K562 (cell line): ENCODE measurements at regions not wholly inside any gene's neighbourhood (a gene's known extent, or its start where the extent isn't known, plus 50 kb on each side); places are given as distances from the start of the nearest gene placed in this dataset.

ENCODE experiments used
- CTCF ChIP-seq, 3 experiments: IDR thresholded peaks in 2 of 3; conservative IDR thresholded peaks in 1 of 3; 2 replicates each; pipeline ENCODE4 v1.5.1; 2011 to 2012; ENCODE audit warnings: low read length in 3 of 3, mild to moderate bottlenecking in 3 of 3, control low read depth in 2 of 3, improper control_type of control experiment in 1 of 3, inconsistent platforms in 1 of 3, low read depth in 1 of 3, mixed read lengths in 1 of 3, moderate library complexity in 1 of 3; ENCODE audit not compliant: insufficient read depth in 2 of 3
- FOXM1 ChIP-seq, 2 experiments: fragments of 450-650 bp in 1 of 2; sonication (generic) in 1 of 2; formaldehyde crosslinking in 1 of 2; IDR thresholded peaks; 2 replicates each; pipeline versions ENCODE4 v1.6.1 to v1.9.0; 2017 to 2022; ENCODE audit warnings: low read depth in 2 of 2, mild to moderate bottlenecking in 2 of 2, missing genetic modification reagents in 1 of 2, moderate library complexity in 1 of 2

- no peak for TF ChIP-seq CTCF (IDR thresholded peaks at IDR 0.05 in 2 of 3, conservative IDR thresholded peaks at IDR 0.05 in 1 of 3; ENCODE audit: insufficient read depth in 2 of 3, low read depth in 1 of 3, low read length in 3 of 3)
- TF ChIP-seq FOXM1 (IDR thresholded peaks at IDR 0.05; ENCODE audit: low read depth): no peak
- TF ChIP-seq FOXM1 (CRISPR knock-in tag; IDR thresholded peaks at IDR 0.05; ENCODE audit: low read depth): no peak
Observed at GRCh38 chr10:52420656-52421055, 106.6 kb downstream of the DKK1 start.
